GM23248 (cell line): ENCODE measurements at regions not wholly inside any gene's neighbourhood (a gene's known extent, or its start where the extent isn't known, plus 50 kb on each side); places are given as distances from the start of the nearest gene placed in this dataset.

ENCODE experiments used
- EZH2 ChIP-seq: fragments of 200-600 bp; sonication (generic); IDR thresholded peaks from 2 replicates; pipeline ENCODE4 v1.6.1; 2018; ENCODE audit warnings: antibody characterized with exemption, mild to moderate bottlenecking; ENCODE audit not compliant: insufficient read depth, poor library complexity, severe bottlenecking
- EZH2phosphoT487 ChIP-seq: fragments of 200-600 bp; sonication (generic); IDR thresholded peaks from 2 replicates; pipeline ENCODE4 v1.6.1; 2018; ENCODE audit warnings: antibody characterized with exemption, moderate library complexity, mild to moderate bottlenecking, low read depth; ENCODE audit not compliant: insufficient read depth

DNA sequence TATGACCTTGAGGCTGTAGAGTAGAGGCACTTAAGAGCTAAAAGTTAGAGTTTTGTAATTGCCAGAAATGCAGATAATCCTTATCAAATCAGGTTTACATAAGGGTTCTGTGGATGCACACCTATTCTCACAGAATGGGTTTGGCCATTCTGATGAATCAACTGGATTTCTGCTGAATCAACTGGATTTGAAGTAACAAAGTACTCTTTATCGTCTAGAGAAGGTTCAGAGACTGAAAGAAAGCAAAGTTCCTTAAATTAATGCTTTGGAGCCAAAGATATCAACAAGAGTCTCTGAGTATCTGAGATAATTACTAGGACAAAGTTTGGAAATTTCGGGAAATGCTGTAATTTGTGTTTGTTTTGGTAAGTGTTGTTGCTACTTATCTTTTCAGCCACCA lies 669.6 kb upstream of the ZNF608 start:
- TF ChIP-seq EZH2 (no peak), EZH2phosphoT487 (no peak)
